Ovary (tissue), 7 donors: ENCODE measurements at regions not wholly inside any gene's neighbourhood (a gene's known extent, or its start where the extent isn't known, plus 50 kb on each side); places are given as distances from the start of the nearest gene placed in this dataset.
"Not testable (repeated sequence)": the region's sequence is repeated elsewhere in the genome, so short reads cannot be mapped to it uniquely, and the experiment has no call there.

Experiments used
- DNase-seq, 5 donors: peaks; one replicate each; pipeline ENCODE4 v3.0.0-alpha.2; 2019 to 2020
- H3K27ac ChIP-seq, 2 donors: fragments of 200-600 bp; one replicate each; pipeline versions ENCODE4 v1.5.1 to v1.8.0; 2019 to 2022
- H3K27me3 ChIP-seq: fragments of 200-600 bp; one replicate; pipeline ENCODE4 v1.8.0; 2022
- H3K36me3 ChIP-seq: fragments of 200-600 bp; sonication (generic); one replicate; pipeline ENCODE4 v1.5.1; 2019
- H3K4me1 ChIP-seq: one replicate; pipeline ENCODE4 v1.8.1; 2013; ENCODE audit warnings: mild to moderate bottlenecking, moderate library complexity; ENCODE audit not compliant: insufficient read depth
- H3K4me3 ChIP-seq: fragments of 200-600 bp; sonication (generic); one replicate; pipeline ENCODE4 v1.5.1; 2017
- H3K9me3 ChIP-seq, 2 donors: fragments of 200-600 bp in 1 of 2; sonication (generic) in 1 of 2; one replicate each; pipeline versions ENCODE4 v1.5.1 to v1.8.1; 2013 to 2019; ENCODE audit warnings: mild to moderate bottlenecking in 1 of 2, moderate library complexity in 1 of 2
- CTCF ChIP-seq, 3 donors: fragments of 450-650 bp in 2 of 3; fragments of 200-600 bp in 1 of 3; IDR thresholded peaks; one replicate each; pipeline versions ENCODE4 v1.5.1 to v1.8.0; 2016 to 2022; ENCODE audit warnings: antibody characterized with exemption in 3 of 3, mild to moderate bottlenecking in 1 of 3
- EP300 ChIP-seq: sonication (generic); formaldehyde crosslinking; IDR thresholded peaks from one replicate; pipeline ENCODE4 v1.6.1; 2017; ENCODE audit warnings: antibody characterized with exemption
- POLR2A ChIP-seq: fragments of 450-650 bp; IDR thresholded peaks from one replicate; pipeline ENCODE4 v1.6.1; 2017; ENCODE audit warnings: antibody characterized with exemption, mild to moderate bottlenecking, moderate library complexity
- WGBS, 3 donors: extraction: QIAGEN DNeasy Blood & Tissue Kit in 1 of 3; methylation state at CpG; one replicate each; pipeline versions ENCODE4 v1.1.5 to v1.1.7; 2013 to 2017; 5-methylcytosine and 5-hydroxymethylcytosine counted together
- intact Hi-C, 4 donors: fragments of 100-400 bp; cut with DNase I; formaldehyde crosslinking; loops; one replicate each; pipeline versions ENCODE4 v1.11.0 to v1.15.1; 2022 to 2023
- donor health status: DM: no; HTN: no; CAD: no; lungs with moderate emphysema.
- donor health status: DM: no; HTN: no; CAD: no.
- donor health status: Bipolar disorder and iron deficiency.
- donor health status: DM: no; HTN: no; CAD: no.
- donor health status: DM: yes; HTN: yes; CAD: no.

- no peaks in the 10 kb centered on the region for H3K4me1 ChIP-seq
- no peaks in the 10 kb centered on the region for H3K36me3 ChIP-seq
- no peaks in the 10 kb centered on the region for H3K9me3 ChIP-seq
- TF ChIP-seq EP300 (no peak), POLR2A (no peak), CTCF (IDR thresholded peaks at IDR 0.05) (no peak)
- 92 to 94% (median 92%) methylated on average over 2 of the region's 2 CpGs for WGBS, 3 donors
- no peak overlapping the region for H3K4me3 ChIP-seq
- no peak overlapping the region for H3K27ac ChIP-seq
- no peak for DNase-seq
- intact Hi-C loops, result no loop called here
- no peaks in the 10 kb centered on the region for H3K27me3 ChIP-seq
Observed at GRCh38 chr15:96213045-96213444, 117.5 kb upstream of the NR2F2 start.

GRCh38 chr15:96213896-96214295 lies 116.6 kb upstream of the NR2F2 start:
- no peak for TF ChIP-seq POLR2A

GRCh38 chr15:96216481-96216880 lies 114.0 kb upstream of the NR2F2 start:
- H3K27me3 ChIP-seq, DNase-seq, H3K36me3 ChIP-seq, intact Hi-C loops, H3K4me1 ChIP-seq, H3K9me3 ChIP-seq, H3K4me3 ChIP-seq, H3K27ac ChIP-seq: not testable (repeated sequence)
- 100% methylated on average over 1 of the region's 1 CpG; no CpG with 5 or more reads in 1 of the 3 donors for WGBS, 3 donors

More at GRCh38 chr15:96213896-96214295, 116.6 kb upstream of the NR2F2 start:
- no peaks in the 10 kb centered on the region for H3K9me3 ChIP-seq
- H3K27me3 ChIP-seq, result no peaks in the 10 kb centered on the region
- WGBS, 3 donors, result 88 to 92% (median 89%) methylated on average over 4 of the region's 4 CpGs
- DNase-seq, result no peak
- H3K4me1 ChIP-seq, result no peaks in the 10 kb centered on the region
- no peaks in the 10 kb centered on the region for H3K36me3 ChIP-seq
- no peak overlapping the region for H3K4me3 ChIP-seq
- H3K27ac ChIP-seq, result no peak overlapping the region
- intact Hi-C loops, result no loop called here

GRCh38 chr15:96217983-96218382 lies 112.5 kb upstream of the NR2F2 start:
- Histone ChIP-seq H3K27me3 (no peaks in the 10 kb centered on the region), H3K36me3 (no peaks in the 10 kb centered on the region), H3K27ac (peak overlapping the region in 1 of 2 donors; percentile 63), H3K4me3 (no peak overlapping the region), H3K9me3 (no peaks in the 10 kb centered on the region), H3K4me1 (no peaks in the 10 kb centered on the region)
- TF ChIP-seq POLR2A (no peak), CTCF (IDR thresholded peaks at IDR 0.05) (no peak), EP300 (no peak)
- intact Hi-C loops, result no loop called here
- DNase-seq, result no peak
- WGBS, 3 donors, result 96 to 100% (median 98%) methylated on average over 1 of the region's 1 CpG

GRCh38 chr15:96218623-96219455 lies 111.7 kb upstream of the NR2F2 start:
- Histone ChIP-seq H3K27me3 (no peaks in the 10 kb centered on the region), H3K27ac (peak overlapping the region in 1 of 2 donors; percentile 63), H3K4me3 (no peak overlapping the region), H3K4me1 (no peaks in the 10 kb centered on the region), H3K9me3 (no peaks in the 10 kb centered on the region), H3K36me3 (no peaks in the 10 kb centered on the region)
- WGBS, 3 donors, result 46 to 53% (median 49%) methylated on average over 5 of the region's 5 CpGs
- no peak for TF ChIP-seq POLR2A
- TF ChIP-seq CTCF (IDR thresholded peaks at IDR 0.05), result no peak
- no peak for TF ChIP-seq EP300
- peak; percentile 41 to 63 (median 50) for DNase-seq
- intact Hi-C loops, result no loop called here
